Adrenal gland (tissue), 5 donors: ENCODE measurements at regions not wholly inside any gene's neighbourhood (a gene's known extent, or its start where the extent isn't known, plus 50 kb on each side); places are given as distances from the start of the nearest gene placed in this dataset.
A peak's percentile ranks its signal among the peaks of the same experiment; 100 is the strongest.

ENCODE experiments used
- CTCF ChIP-seq, 6 experiments: fragments of 450-650 bp in 4 of 6; fragments of 200-600 bp in 2 of 6; sonication (generic) in 1 of 6; IDR thresholded peaks; 1 replicate in 5 of 6; 2 replicates in 1 of 6; pipeline versions ENCODE4 v1.5.1 to v1.8.0; 2016 to 2021; ENCODE audit warnings: antibody characterized with exemption in 6 of 6, mild to moderate bottlenecking in 2 of 6, moderate library complexity in 1 of 6
- POLR2A ChIP-seq, 2 donors: fragments of 450-650 bp; IDR thresholded peaks; one replicate each; pipeline ENCODE4 v1.6.1; 2017; ENCODE audit warnings: antibody characterized with exemption in 2 of 2, mild to moderate bottlenecking in 2 of 2, moderate library complexity in 1 of 2
- donor health status: DM: no; HTN: no; CAD: no.

DNA sequence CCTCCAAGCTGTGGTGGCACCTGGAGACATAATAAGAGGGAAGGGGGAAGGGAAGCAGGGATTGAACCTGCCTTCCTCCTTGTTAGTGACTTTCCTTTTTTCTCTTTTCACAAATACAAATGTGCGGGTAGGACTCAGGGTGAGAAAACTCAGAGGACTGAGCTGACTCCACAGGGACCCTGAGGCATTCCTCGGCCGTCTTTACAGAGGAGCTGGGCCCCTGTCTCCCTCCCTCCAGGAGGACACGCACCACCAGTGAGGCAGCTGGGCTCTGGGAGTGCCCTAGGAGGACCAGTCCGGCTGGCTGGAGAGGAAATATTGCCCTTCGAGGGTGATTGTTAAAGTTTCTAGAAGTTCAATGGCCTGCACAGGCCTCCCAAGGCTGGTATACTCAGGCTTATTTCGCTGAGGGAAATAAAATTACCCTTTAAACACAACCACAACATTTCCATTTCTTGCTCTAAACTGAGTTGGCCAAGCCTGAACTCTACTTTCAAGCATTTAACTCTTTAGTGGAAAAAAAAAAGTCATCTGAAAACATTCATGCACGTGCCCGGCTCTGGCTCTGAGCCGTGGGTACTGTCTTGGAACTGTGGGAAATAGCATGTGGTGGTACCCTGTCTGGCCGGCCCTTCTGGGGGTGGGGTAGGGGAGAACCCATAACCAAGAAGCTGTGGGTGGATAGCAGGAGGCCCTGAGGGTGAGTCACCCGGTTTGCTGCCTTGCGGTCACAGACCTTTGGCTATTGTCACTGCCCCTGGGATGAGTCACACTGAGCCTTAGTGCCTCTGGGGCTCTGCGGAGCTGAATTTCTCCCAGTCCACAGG, 116.0 kb downstream of the COPS8 start:
- TF ChIP-seq CTCF (IDR thresholded peaks at IDR 0.05) (no peak), POLR2A (IDR thresholded peaks at IDR 0.05) (peak in 1 of 2 donors; percentile 22)
